AG09309 (cell line): ENCODE measurements at regions not wholly inside any gene's neighbourhood (a gene's known extent, or its start where the extent isn't known, plus 50 kb on each side); places are given as distances from the start of the nearest gene placed in this dataset.
"Not testable (repeated sequence)": the region's sequence is repeated elsewhere in the genome, so short reads cannot be mapped to it uniquely, and the experiment has no call there.

Experiments used
- DNase-seq: peaks from one replicate; pipeline ENCODE4 v3.0.0-alpha.2; 2010; ENCODE audit warnings: low read depth
- H3K4me3 ChIP-seq: 2 replicates; pipeline ENCODE4 v1.5.1; 2011; ENCODE audit warnings: mild to moderate bottlenecking, low read depth, low read length, moderate library complexity; ENCODE audit not compliant: control insufficient read depth
- CTCF ChIP-seq: IDR thresholded peaks from 2 replicates; pipeline ENCODE4 v1.5.1; 2011; ENCODE audit warnings: mild to moderate bottlenecking, low read depth, low read length, inconsistent platforms; ENCODE audit not compliant: insufficient read depth, control insufficient read depth; ENCODE audit errors: missing control alignments

- H3K4me3 ChIP-seq, result no peak overlapping the region
- no peak for TF ChIP-seq CTCF
- DNase-seq, result no peak
These were observed 68.6 kb downstream of the UNCX start for GRCh38 chr7:1301054-1301881.

- no peak for DNase-seq
- no peak for TF ChIP-seq CTCF
- H3K4me3 ChIP-seq, result no peak overlapping the region
These were observed 69.2 kb downstream of the UNCX start for GRCh38 chr7:1301882-1302251.

DNA sequence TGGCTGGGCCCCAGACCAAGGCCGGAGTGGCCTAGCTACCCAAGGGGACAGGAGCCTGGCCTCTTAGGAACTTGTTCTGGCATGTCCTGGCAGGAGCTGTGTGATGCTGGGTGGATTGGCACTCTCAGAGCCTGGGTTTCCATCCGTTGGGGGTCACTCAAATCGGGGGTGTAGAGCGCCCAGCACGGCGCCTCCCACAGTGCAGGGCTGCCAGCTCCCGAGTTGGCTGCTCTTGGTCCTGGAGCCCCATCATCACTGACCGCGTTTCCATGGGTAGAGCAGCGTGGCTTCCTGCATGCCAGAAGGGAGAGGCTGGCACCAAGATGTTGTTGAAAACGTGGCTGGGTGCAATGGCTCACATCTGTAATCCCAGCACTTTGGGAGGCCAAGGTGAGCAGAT is 70.3 kb downstream of the UNCX start:
- no peak for DNase-seq
- no peak overlapping the region for H3K4me3 ChIP-seq
- no peak for TF ChIP-seq CTCF

DNA sequence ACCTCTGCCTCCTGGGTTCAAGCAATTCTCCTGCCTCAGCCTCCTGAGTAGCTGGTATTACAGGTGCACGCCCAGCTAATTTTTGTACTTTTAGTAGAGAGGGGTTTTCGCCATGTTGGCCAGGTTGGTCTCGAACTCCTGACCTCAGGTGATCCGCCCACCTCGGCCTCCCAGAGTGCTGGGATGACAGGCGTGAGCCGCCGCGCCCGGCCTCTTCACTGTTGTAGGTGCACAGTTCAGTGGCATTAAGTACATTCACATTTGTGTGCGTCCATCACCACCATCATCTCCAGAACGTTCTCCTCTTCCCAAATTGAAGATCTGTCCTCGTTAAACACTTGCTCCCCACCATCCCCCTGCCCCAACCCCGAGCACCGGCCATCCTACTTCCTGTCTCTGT is 71.3 kb downstream of the UNCX start:
- not testable (repeated sequence) for DNase-seq, H3K4me3 ChIP-seq

- H3K4me3 ChIP-seq, result no peak overlapping the region
- DNase-seq, result no peak
- no peak for TF ChIP-seq CTCF
These were observed 73.2 kb downstream of the UNCX start for GRCh38 chr7:1305873-1306272.

DNA sequence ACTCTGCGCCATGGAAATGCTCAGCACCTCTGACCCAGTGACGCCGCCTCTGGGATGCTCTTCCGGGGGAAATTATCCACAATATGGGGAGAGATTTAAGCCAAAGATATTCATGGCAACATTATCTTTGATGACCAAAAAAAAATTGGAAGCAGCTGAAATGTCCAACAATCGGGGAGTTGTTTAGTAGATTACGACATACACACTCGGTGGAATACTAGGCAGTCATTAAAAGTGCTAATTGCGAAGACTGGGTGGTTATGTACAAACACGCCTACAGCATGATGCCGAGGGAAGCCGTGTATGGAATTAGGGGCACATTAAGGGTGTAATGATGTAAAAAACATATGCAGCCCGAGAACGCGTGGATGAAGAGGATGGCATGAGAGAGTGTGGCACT is 75.2 kb downstream of the UNCX start:
- H3K4me3 ChIP-seq, result no peak overlapping the region
- no peak for DNase-seq
- no peak for TF ChIP-seq CTCF

GRCh38 chr7:1309290-1309689 is 76.6 kb downstream of the UNCX start:
- no peak for DNase-seq
- no peak for TF ChIP-seq CTCF
- no peak overlapping the region for H3K4me3 ChIP-seq
